HG03108 (cell line): ENCODE measurements at regions not wholly inside any gene's neighbourhood (a gene's known extent, or its start where the extent isn't known, plus 50 kb on each side); places are given as distances from the start of the nearest gene placed in this dataset.

Experiments
- ATAC-seq: cut with Tn5 transposase; IDR thresholded peaks from one replicate; pipeline ENCODE4 v1.9.1; 2021; ENCODE audit warnings: moderate library complexity; ENCODE audit not compliant: unreplicated experiment

DNA sequence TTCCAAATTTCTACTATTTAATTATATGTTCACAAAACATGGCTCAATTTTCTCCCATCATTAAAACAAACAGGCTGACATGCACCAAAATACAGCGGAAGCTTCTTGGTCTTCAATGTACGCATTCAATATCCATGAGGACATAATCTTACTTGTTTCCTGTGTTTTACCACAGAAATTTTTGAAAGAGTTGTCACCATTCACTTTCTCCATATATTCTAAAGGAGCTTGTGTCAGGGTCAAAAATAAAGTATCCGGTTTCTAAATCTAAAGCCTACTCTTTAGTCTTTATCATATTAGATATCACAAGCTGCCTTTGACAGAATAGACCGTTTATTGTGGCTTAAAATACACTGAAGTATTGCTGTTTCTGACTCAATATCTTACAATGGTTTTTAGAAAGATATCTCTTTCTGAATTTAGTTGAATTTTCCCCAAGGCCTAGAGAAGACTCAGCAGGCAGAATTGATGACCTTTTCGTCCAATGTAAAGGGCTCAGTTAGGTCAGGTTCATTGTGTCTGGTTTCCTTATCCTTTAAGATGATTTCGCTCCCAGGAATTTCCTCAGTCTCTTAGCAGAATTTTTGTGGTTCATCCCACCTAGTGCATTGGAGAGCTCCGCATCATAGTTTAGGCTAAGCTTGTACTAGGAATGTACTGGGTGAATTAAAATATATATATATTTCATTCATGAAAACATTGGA, 717.2 kb downstream of the NCAM2 start:
- ATAC-seq: no peak

DNA sequence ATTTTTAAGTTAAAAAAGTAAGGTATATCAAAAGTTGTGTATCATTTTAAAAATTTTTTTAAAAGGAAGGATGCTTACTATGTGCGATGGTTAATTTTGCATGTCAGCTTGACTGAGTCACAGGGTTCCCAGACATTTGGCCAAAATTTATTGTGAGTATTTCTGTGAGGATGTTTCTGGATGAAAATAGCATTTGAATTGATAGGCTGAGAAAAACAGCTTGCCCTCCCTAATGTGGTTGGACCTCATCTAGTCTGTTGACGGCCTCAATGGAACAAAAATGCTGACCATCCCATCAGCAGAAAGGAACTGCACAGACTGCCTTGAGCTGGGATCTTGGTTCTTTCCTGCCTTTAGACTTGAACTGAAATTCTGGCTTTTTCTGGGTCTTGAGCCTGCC, 724.5 kb downstream of the NCAM2 start:
- no peak for ATAC-seq

- ATAC-seq: no peak
Measured at GRCh38 chr21:21730512-21730911, 732.3 kb downstream of the NCAM2 start.

DNA sequence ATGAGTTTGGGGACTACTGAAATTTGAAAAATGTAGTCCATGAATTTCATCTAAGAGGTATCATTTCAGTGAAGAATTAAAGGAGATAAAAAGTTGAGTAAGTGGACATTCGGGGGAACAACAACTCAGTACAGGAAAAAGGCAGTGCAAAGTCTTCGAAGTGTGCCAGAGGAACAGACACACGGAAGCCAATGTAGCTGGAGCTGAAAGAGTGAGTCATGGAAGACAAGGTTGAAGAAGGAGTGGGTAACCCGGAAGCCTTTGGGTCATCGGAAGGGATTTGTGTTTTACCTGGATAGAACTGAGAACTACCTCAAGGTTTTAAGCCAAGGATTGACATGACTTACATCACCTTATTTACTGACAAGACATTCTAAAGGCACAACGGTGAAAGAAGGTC, 733.4 kb downstream of the NCAM2 start:
- no peak for ATAC-seq

GRCh38 chr21:21734088-21734487, 735.9 kb downstream of the NCAM2 start:
- ATAC-seq: no peak

GRCh38 chr21:21737186-21737585, 739.0 kb downstream of the NCAM2 start:
- ATAC-seq: no peak

GRCh38 chr21:21740207-21740606, 742.0 kb downstream of the NCAM2 start:
- ATAC-seq: no peak

DNA sequence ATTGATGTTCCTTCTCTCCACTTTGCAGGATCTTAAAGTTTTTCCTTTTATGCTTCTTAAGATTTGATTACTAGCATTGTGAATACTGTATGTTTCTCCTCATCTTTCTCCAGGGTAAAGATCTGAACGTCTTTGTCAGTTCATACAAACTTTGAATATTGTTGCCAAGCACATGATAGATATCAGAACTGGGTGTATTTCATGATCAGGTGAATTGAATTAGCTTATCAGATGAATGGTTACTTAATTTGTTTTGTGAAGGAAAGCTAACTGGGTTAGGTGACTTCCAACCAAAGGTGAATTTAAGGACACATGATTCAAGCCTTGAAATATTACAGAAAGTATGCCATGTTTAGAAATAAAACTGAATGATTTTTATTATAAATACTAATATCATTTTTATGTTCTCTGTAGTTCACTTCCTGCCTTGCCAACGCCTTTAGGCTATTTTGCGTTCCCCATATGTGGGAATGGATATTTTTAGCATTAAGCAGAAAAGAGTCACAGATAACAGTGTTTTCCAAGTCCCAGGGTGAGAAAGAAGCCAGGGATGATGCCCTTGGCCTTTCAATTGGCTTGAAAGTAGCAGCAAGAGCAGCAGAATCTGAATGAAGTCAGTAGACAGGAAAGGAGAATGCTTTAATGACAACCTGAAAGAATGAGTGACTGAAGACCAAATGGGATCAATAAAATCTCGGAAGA, 752.1 kb downstream of the NCAM2 start:
- ATAC-seq: no peak

GRCh38 chr21:21751286-21751685, 753.1 kb downstream of the NCAM2 start:
- ATAC-seq: no peak

GRCh38 chr21:21762855-21763254, 764.6 kb downstream of the NCAM2 start:
- ATAC-seq: no peak

- no peak for ATAC-seq
Measured at GRCh38 chr21:21764281-21764680, 766.1 kb downstream of the NCAM2 start.

- ATAC-seq: no peak
Measured at GRCh38 chr21:21767276-21767675, 769.1 kb downstream of the NCAM2 start.

DNA sequence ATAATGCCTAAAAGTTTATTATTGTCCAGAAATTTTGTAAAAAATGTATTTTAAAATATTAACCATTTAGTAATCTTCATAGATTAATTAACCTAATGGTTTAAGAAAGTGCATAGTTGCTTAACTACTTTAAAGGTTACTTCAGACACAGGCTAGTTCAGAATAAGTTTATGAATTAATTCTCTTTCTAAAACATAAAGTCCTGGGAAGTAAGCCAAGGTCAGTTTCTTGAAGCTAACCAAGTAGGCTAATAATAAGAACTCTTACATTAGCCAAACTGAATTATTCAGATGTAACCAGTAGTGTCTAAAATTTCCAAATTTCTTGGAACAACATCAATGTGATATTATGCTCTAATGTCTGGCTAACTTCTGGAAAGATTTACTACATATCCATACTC, 790.4 kb downstream of the NCAM2 start:
- ATAC-seq: no peak

- no peak for ATAC-seq
Measured at GRCh38 chr21:21801921-21802320, 803.7 kb downstream of the NCAM2 start.

DNA sequence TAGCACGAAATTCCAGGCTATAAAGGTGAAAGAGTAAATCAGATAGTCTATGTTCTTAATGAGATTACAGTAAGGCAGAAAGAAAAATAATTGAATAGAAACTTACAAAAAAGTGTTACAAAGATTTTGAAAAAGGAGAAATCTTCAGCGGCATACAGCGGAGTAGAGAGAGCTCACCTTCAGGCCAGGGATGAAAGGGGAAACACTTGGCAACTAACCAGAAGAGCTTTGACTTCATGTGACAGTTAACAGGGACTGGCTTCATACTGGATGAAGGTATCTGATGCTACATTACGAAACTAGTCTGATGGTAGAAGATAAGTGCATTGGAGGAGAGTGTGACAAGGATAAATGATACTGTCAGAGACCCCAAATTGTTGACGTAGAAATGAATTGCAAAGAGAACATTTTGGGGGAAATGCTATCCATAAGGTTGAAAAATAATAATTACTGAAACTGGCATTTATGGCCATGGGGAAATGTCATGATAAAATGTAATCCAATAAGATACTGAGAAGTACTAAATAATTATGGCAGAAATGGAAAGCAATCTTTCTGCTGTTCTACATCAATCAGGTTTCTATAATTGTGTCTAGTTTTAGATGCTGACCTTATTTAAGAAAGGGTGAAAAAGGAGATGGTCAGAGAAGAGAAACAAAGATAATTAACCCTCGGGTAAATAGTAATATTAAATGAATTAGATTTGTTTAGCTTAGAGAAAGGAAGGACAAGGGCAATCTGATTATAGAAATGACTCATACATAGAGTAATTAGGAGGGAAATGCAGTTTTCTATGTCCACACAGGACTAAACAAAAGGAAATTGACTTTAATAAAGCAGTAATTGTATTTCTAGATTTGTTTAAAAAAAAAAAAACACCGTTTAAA, 808.7 kb downstream of the NCAM2 start:
- no peak for ATAC-seq

- no peak for ATAC-seq
Measured at GRCh38 chr21:21807598-21807903, 809.3 kb downstream of the NCAM2 start.

DNA sequence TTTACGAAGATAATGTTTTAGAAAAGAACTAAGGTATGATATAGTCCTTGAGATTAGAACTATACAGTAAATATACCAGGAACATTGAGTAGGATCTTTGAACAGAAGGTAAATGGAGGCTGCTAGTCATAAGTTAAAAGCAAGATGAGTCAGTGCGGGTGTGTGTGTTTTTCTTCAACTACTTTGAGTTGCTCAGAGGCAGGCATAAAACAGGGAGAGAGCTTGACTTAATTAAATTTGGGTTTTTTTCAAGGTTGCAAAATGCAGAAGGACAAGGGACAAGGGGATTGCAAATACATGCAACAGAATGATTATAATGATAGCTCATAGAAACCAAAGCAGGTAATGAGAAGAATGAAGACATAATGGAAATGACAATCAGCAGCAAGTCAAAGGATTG, 815.1 kb downstream of the NCAM2 start:
- no peak for ATAC-seq

GRCh38 chr21:21813934-21814333, 815.7 kb downstream of the NCAM2 start:
- ATAC-seq: no peak

GRCh38 chr21:21816778-21817177, 818.6 kb downstream of the NCAM2 start:
- ATAC-seq: no peak

GRCh38 chr21:21818898-21819297, 820.7 kb downstream of the NCAM2 start:
- ATAC-seq: no peak

DNA sequence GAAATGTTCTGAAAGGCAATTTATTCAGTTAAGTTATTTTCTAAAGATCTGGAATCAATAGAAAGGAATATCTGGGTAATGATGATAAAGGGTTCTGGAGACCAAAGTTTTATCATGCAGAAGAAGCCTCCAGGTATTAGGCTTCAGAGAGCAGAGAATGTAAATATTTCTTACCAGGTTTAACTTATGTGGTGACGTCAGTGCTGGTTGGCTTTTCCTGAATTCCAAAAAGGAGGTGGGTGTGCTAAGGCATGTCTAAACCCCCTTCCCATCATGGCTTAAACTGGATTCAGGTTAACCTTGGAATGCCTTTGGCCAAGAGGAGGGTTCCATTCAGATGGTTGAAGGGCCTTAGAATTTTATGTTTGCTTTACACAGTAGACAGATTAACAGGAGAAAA, 829.9 kb downstream of the NCAM2 start:
- ATAC-seq: no peak

- no peak for ATAC-seq
Measured at GRCh38 chr21:21831036-21831435, 832.8 kb downstream of the NCAM2 start.
